Cardiac fibroblast (primary cell): ENCODE measurements at regions not wholly inside any gene's neighbourhood (a gene's known extent, or its start where the extent isn't known, plus 50 kb on each side); places are given as distances from the start of the nearest gene placed in this dataset.

Source experiments
- DNase-seq, 2 donors: peaks; one replicate each; pipeline versions ENCODE4 v3.0.0 to v3.0.0-alpha.2; 2010; ENCODE audit warnings: low read depth in 2 of 2
- H3K4me3 ChIP-seq, 2 donors: replicated peaks in 1 of 2; 1 replicate in 1 of 2; 2 replicates in 1 of 2; pipeline ENCODE4 v1.5.1; 2011; ENCODE audit warnings: low read depth in 2 of 2, low read length in 2 of 2, mild to moderate bottlenecking in 2 of 2, moderate library complexity in 1 of 2
- CTCF ChIP-seq: IDR thresholded peaks from one replicate; pipeline ENCODE4 v1.5.1; 2011; ENCODE audit warnings: low read depth, mild to moderate bottlenecking, low read length, inconsistent platforms

- no peak for TF ChIP-seq CTCF
- H3K4me3 ChIP-seq = no peak overlapping the region
- peak; percentile 9 to 43 for DNase-seq
Observed at GRCh38 chr20:54323227-54323734, 115.4 kb downstream of the PFDN4 start.

GRCh38 chr20:54324041-54324440, 116.2 kb downstream of the PFDN4 start:
- no peak for DNase-seq
- no peak overlapping the region for H3K4me3 ChIP-seq
- TF ChIP-seq CTCF = no peak

- TF ChIP-seq CTCF = no peak
- no peak for DNase-seq
- H3K4me3 ChIP-seq = no peak overlapping the region
Observed at GRCh38 chr20:54324652-54325285, 116.9 kb downstream of the PFDN4 start.

GRCh38 chr20:54335299-54335698, 127.4 kb downstream of the PFDN4 start:
- no peak for TF ChIP-seq CTCF
- H3K4me3 ChIP-seq = no peak overlapping the region
- DNase-seq = peak in 1 of 2 donors; percentile 8

- no peak overlapping the region for H3K4me3 ChIP-seq
- no peak for TF ChIP-seq CTCF
- no peak for DNase-seq
Observed at GRCh38 chr20:54337144-54337543, 129.3 kb downstream of the PFDN4 start.

GRCh38 chr20:54339093-54339492, 131.2 kb downstream of the PFDN4 start:
- DNase-seq = peak in 1 of 2 donors; percentile 9
- H3K4me3 ChIP-seq = no peak overlapping the region
- TF ChIP-seq CTCF = no peak

GRCh38 chr20:54340206-54340605, 132.3 kb downstream of the PFDN4 start:
- H3K4me3 ChIP-seq = no peak overlapping the region
- peak in 1 of 2 donors; percentile 13 for DNase-seq

More at GRCh38 chr20:54340206-54340605, 132.3 kb downstream of the PFDN4 start:
- no peak for TF ChIP-seq CTCF
